Stomach (tissue), 8 donors: ENCODE measurements at regions not wholly inside any gene's neighbourhood (a gene's known extent, or its start where the extent isn't known, plus 50 kb on each side); places are given as distances from the start of the nearest gene placed in this dataset.

Source experiments
- DNase-seq, 2 donors: peaks; one replicate each; pipeline versions ENCODE4 v3.0.0 to v3.0.0-alpha.2; 2013 to 2019
- H3K27ac ChIP-seq, 5 donors: fragments of 200-600 bp in 4 of 5; sonication (generic) in 4 of 5; one replicate each; pipeline ENCODE4 v1.5.1; 2013 to 2019; ENCODE audit warnings: mild to moderate bottlenecking in 1 of 5, moderate library complexity in 1 of 5
- H3K27me3 ChIP-seq, 3 donors: fragments of 200-600 bp; sonication (generic); one replicate each; pipeline ENCODE4 v1.5.1; 2017 to 2019; ENCODE audit warnings: mixed run types in 1 of 3
- H3K36me3 ChIP-seq, 4 donors: fragments of 200-600 bp; sonication (generic); 1 replicate in 3 of 4; 2 replicates in 1 of 4; pipeline ENCODE4 v1.5.1; 2016 to 2019
- H3K4me1 ChIP-seq, 4 donors: fragments of 200-600 bp; sonication (generic); one replicate each; pipeline ENCODE4 v1.5.1; 2016 to 2019
- H3K4me3 ChIP-seq, 4 donors: fragments of 200-600 bp; sonication (generic) in 3 of 4; one replicate each; pipeline ENCODE4 v1.5.1; 2016 to 2019; ENCODE audit warnings: mild to moderate bottlenecking in 1 of 4
- H3K9me3 ChIP-seq, 4 donors: fragments of 200-600 bp; sonication (generic); one replicate each; pipeline ENCODE4 v1.5.1; 2016 to 2019
- EP300 ChIP-seq: sonication (generic); formaldehyde crosslinking; IDR thresholded peaks from one replicate; pipeline ENCODE4 v1.6.1; 2017; ENCODE audit warnings: antibody characterized with exemption
- POLR2A ChIP-seq, 4 donors: fragments of 450-650 bp; IDR thresholded peaks; one replicate each; pipeline ENCODE4 v1.6.1; 2016; ENCODE audit warnings: antibody characterized with exemption in 4 of 4, control low read depth in 2 of 4, mild to moderate bottlenecking in 1 of 4, moderate library complexity in 1 of 4
- POLR2AphosphoS5 ChIP-seq, 3 donors: sonication (generic); formaldehyde crosslinking; IDR thresholded peaks; one replicate each; pipeline ENCODE4 v1.6.1; 2016; ENCODE audit warnings: antibody characterized with exemption in 3 of 3
- WGBS, 5 donors: extraction: QIAGEN DNeasy Blood & Tissue Kit in 3 of 5; methylation state at CpG; one replicate each; pipeline versions ENCODE4 v1.1.5 to v1.1.7; 2013 to 2018; 5-methylcytosine and 5-hydroxymethylcytosine counted together
- intact Hi-C: fragments of 100-400 bp; cut with DNase I; formaldehyde crosslinking; loops from one replicate; pipeline ENCODE4 v1.15.1; 2023; ENCODE audit warnings: low total_unique reads
- TF ChIP-seq, protein P1 (sequence below), 7 experiments: fragments of 450-650 bp in 4 of 7; fragments of 200-600 bp in 3 of 7; sonication (generic) in 3 of 7; IDR thresholded peaks; one replicate each; pipeline ENCODE4 v1.5.1; 2016 to 2019; ENCODE audit warnings: antibody characterized with exemption in 7 of 7, control low read depth in 2 of 7, mild to moderate bottlenecking in 1 of 7
- donor health status: healthy with polysubstance abuse.
- donor health status: Bipolar disorder and iron deficiency.
- donor health status: healthy.

DNA sequence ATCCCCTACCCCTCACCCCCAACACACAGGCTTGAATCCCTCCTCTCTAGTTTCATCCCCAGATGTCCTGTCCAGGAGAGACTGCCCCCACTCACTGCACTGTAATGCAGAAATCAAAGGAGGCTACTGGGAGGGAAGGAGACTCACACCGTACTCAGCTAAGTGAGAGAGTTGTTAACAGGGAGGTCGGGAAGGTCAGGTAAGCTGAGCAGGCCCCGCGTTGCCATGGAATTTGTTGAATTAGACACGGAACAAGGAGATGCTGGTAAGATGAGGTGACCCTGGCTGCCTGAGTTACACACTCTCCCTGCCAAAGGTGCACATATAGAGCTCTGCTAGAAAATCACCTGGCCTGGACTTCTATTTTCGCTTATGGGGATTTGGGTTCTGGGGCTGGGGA, 197.9 kb downstream of the NXPE2 start:
- no peaks in the 10 kb centered on the region for H3K4me1 ChIP-seq
- H3K27me3 ChIP-seq, result peaks cover 0 to 5% (median 0%) of the 10 kb centered on the region in 3 donors
- H3K4me3 ChIP-seq, result no peak overlapping the region
- no peaks in the 10 kb centered on the region for H3K36me3 ChIP-seq
- 46 to 58% (median 53%) methylated on average over 6 of the region's 6 CpGs for WGBS, 5 donors
- DNase-seq, result no peak
- intact Hi-C loops, result no loop called here
- no peaks in the 10 kb centered on the region for H3K9me3 ChIP-seq
- no peak overlapping the region for H3K27ac ChIP-seq
- TF ChIP-seq POLR2AphosphoS5 (IDR thresholded peaks at IDR 0.05) (no peak), POLR2A (IDR thresholded peaks at IDR 0.05) (no peak), EP300 (no peak)
- TF ChIP-seq, protein P1, sequence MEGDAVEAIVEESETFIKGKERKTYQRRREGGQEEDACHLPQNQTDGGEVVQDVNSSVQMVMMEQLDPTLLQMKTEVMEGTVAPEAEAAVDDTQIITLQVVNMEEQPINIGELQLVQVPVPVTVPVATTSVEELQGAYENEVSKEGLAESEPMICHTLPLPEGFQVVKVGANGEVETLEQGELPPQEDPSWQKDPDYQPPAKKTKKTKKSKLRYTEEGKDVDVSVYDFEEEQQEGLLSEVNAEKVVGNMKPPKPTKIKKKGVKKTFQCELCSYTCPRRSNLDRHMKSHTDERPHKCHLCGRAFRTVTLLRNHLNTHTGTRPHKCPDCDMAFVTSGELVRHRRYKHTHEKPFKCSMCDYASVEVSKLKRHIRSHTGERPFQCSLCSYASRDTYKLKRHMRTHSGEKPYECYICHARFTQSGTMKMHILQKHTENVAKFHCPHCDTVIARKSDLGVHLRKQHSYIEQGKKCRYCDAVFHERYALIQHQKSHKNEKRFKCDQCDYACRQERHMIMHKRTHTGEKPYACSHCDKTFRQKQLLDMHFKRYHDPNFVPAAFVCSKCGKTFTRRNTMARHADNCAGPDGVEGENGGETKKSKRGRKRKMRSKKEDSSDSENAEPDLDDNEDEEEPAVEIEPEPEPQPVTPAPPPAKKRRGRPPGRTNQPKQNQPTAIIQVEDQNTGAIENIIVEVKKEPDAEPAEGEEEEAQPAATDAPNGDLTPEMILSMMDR (IDR thresholded peaks at IDR 0.05), result no peak

DNA sequence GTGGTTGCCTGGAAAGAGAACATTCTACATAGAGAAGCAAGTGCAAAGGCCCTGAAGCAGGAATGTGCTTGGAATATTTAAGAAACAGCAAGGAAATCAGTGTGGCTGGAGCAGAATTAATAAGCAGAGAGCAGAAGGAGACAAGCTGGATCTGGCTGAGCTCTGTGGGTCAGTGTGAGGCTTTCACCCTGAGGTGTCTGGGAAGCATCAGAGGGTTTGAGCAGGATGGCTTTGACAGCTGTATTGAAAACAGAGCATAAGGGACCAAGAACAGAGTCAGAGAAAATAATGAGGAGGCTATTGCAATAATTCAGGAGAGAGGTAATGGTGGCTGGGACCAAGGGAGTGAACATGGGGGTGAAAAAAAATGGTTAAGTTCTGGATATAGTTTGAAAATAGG, 199.6 kb downstream of the NXPE2 start:
- DNase-seq, result no peak
- intact Hi-C loops, result no loop called here
- Histone ChIP-seq H3K4me3 (no peak overlapping the region), H3K9me3 (no peaks in the 10 kb centered on the region), H3K36me3 (no peaks in the 10 kb centered on the region), H3K27ac (no peak overlapping the region), H3K27me3 (no peaks in the 10 kb centered on the region), H3K4me1 (no peaks in the 10 kb centered on the region)
- TF ChIP-seq, protein P1 (IDR thresholded peaks at IDR 0.05), result no peak
- no peak for TF ChIP-seq POLR2AphosphoS5 (IDR thresholded peaks at IDR 0.05)
- no peak for TF ChIP-seq EP300
- TF ChIP-seq POLR2A (IDR thresholded peaks at IDR 0.05), result no peak

- Histone ChIP-seq H3K4me1 (no peaks in the 10 kb centered on the region), H3K27ac (no peak overlapping the region), H3K4me3 (no peak overlapping the region), H3K9me3 (no peaks in the 10 kb centered on the region), H3K36me3 (no peaks in the 10 kb centered on the region), H3K27me3 (no peaks in the 10 kb centered on the region)
- 47 to 53% (median 51%) methylated on average over 2 of the region's 2 CpGs for WGBS, 5 donors
- intact Hi-C loops, result no loop called here
- TF ChIP-seq, protein P1 (IDR thresholded peaks at IDR 0.05), result no peak
- TF ChIP-seq EP300, result no peak
- no peak for DNase-seq
Observed at GRCh38 chr11:114880442-114880841, 202.1 kb downstream of the NXPE2 start.

- WGBS, 5 donors, result 74 to 90% (median 80%) methylated on average over 3 of the region's 3 CpGs
- Histone ChIP-seq H3K27me3 (no peaks in the 10 kb centered on the region), H3K4me3 (no peak overlapping the region), H3K27ac (no peak overlapping the region), H3K4me1 (no peaks in the 10 kb centered on the region), H3K36me3 (no peaks in the 10 kb centered on the region), H3K9me3 (no peaks in the 10 kb centered on the region)
- no peak for DNase-seq
- intact Hi-C loops, result no loop called here
- TF ChIP-seq POLR2AphosphoS5 (IDR thresholded peaks at IDR 0.05), result no peak
- TF ChIP-seq, protein P1 (IDR thresholded peaks at IDR 0.05), result no peak
- TF ChIP-seq EP300, result no peak
- TF ChIP-seq POLR2A (IDR thresholded peaks at IDR 0.05), result no peak
Observed at GRCh38 chr11:114883472-114883871, 205.1 kb downstream of the NXPE2 start.
